SH-SY5Y (cell line): ENCODE measurements at regions not wholly inside any gene's neighbourhood (a gene's known extent, or its start where the extent isn't known, plus 50 kb on each side); places are given as distances from the start of the nearest gene placed in this dataset.

ENCODE experiments used
- GATA2 ChIP-seq: IDR thresholded peaks from 2 replicates; pipeline ENCODE4 v1.6.1; 2011; ENCODE audit warnings: mild to moderate bottlenecking, low read depth, low read length
- GATA3 ChIP-seq: IDR thresholded peaks from 2 replicates; pipeline ENCODE4 v1.6.1; 2011; ENCODE audit warnings: low read depth, mild to moderate bottlenecking, low read length, moderate library complexity

GRCh38 chr4:136438645-136439044, 1093.6 kb downstream of the PCDH18 start:
- TF ChIP-seq GATA2, result no peak
- TF ChIP-seq GATA3, result no peak
